ENCODE measurements at regions not wholly inside any gene's neighbourhood (a gene's known extent, or its start where the extent isn't known, plus 50 kb on each side); places are given as distances from the start of the nearest gene placed in this dataset.

DNA sequence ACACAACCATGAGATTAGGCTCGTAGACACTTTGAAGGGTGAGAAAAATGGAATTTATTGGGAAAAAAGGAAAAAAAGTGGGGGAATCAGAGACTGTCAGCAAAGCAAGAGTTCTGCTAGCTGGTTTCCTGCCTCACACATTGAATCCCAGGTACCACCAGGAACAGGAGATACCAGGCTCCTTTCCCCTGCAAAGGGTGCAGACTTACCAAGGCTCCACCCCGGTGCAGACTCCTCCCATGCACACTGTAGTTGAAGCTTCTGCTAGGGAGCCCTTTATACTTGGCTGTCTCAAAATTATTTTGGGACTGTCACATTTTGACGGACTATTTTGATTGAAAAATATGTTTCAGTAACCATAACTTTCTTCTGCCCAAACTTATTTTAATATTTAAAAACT is 819.9 kb upstream of the GBE1 start:
- no peak overlapping the region for H3K27ac ChIP-seq
- CTCF ChIA-PET = no interaction called here
- POLR2A ChIA-PET (ENCODE audit: low non-redundant PET) = no interaction called here
- TF ChIP-seq CTCF (conservative IDR thresholded peaks at IDR 0.05; ENCODE audit: low read depth) = no peak
- DNase-seq (ENCODE audit: low spot score) = no peak

DNA sequence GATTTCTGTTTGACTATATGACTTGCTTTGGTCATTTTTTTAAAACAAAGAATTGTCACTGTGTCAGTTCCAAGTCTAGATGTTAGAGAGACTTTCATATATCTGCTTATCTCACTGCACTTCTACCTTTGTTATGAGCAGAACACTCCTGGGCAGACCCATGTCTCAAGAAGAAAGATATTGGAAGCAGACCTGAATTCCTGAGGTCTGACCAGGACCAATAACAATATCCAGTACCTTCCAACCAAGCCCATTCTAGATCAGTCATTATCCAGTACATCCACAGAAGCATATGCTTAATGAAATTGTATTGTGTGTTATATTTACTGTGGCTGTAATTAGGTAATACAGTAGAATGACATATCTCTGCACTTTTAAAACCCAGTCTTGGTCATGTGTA is 811.3 kb upstream of the GBE1 start:
- H3K27ac ChIP-seq = no peak overlapping the region
- ChIA-PET CTCF (no interaction called here), POLR2A (ENCODE audit: low non-redundant PET) (no interaction called here)
- DNase-seq (ENCODE audit: low spot score) = no peak
- TF ChIP-seq CTCF (conservative IDR thresholded peaks at IDR 0.05; ENCODE audit: low read depth) = no peak

DNA sequence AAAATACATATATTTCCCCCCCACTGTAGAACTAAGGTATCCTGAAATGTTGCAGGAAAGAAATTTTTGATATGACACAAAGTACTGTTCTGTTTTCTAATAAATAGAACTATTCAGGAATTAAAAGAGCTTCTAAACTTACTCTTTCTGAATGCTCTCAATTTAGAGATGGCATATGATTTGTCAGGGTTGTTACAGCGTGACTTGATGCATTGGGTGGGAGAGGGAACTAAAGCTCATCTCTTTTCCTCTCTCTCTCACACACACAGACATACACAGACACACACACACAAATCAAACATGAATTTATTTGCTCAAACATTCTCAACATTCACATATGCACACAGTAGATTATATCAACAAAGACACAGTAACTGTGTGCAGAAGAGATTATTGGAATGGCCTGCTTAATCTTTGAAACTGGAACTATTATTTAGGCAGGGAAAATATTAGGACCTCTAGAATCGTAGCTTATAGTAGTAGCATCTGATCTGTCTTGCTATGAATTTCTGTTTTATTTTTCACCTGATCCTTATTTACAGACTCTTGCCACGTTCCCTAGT is 807.4 kb upstream of the GBE1 start:
- CTCF ChIA-PET = no interaction called here

DNA sequence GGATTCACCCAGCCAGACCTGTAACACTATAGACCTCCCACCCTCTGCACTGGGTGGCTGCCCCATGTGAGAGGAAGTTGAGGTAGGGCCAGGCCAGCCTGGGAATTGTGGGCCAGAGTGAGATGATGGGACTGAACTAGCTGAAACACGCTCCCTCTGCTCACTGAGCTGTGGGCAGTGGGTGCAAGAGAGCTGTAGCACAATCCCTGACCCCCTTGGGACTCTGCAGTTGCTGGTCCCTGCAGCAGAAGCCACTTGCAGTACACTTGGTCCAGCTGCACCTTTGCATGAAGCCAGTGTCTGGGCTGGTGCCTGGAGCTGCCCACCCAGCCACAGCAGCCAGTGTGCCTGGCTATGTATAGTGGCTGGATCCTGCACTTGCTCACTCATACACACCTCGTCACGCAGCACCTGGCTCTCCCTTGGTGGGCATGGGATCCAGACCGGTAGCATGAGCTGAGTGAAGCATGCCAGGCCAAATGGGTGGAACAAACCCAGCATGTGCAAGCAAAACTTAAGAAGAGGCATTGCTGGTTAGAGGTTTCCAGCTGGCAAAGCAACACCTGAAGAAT is 805.7 kb upstream of the GBE1 start:
- no peak for TF ChIP-seq CTCF (conservative IDR thresholded peaks at IDR 0.05; ENCODE audit: low read depth)
- ChIA-PET CTCF (no interaction called here), POLR2A (ENCODE audit: low non-redundant PET) (no interaction called here)
- H3K27ac ChIP-seq = no peak overlapping the region
- no peak for DNase-seq (ENCODE audit: low spot score)

More for the DNA sequence above, 807.4 kb upstream of the GBE1 start:
- DNase-seq (ENCODE audit: low spot score) = no peak
- POLR2A ChIA-PET (ENCODE audit: low non-redundant PET) = no interaction called here
- H3K27ac ChIP-seq = no peak overlapping the region
- TF ChIP-seq CTCF (conservative IDR thresholded peaks at IDR 0.05; ENCODE audit: low read depth) = no peak

DNA sequence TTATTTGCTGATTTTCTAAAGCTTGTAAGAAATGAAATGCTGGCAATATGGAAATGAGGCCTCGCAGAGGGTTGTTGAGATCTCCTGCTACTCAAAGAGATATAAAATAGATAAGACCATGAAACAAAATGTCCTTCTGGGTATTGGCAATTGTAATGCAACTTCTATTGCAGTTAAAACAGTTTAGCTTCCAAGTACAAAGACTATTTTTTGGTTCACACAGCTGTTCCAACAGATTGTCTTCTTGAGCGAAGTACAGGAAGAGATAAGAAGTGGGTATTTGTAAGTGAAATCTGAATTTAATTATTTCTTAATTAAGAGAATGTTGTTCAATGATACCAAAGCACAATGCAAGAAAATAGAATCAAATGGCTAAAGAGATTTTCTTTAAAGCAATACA is 801.5 kb upstream of the GBE1 start:
- DNase-seq (ENCODE audit: low spot score) = no peak
- POLR2A ChIA-PET (ENCODE audit: low non-redundant PET) = no interaction called here
- no peak for TF ChIP-seq CTCF (conservative IDR thresholded peaks at IDR 0.05; ENCODE audit: low read depth)
- CTCF ChIA-PET = no interaction called here
- no peak overlapping the region for H3K27ac ChIP-seq

GRCh38 chr3:82561784-82562183 is 800.3 kb upstream of the GBE1 start:
- no peak for TF ChIP-seq CTCF (conservative IDR thresholded peaks at IDR 0.05; ENCODE audit: low read depth)
- CTCF ChIA-PET = no interaction called here
- DNase-seq (ENCODE audit: low spot score) = no peak
- POLR2A ChIA-PET (ENCODE audit: low non-redundant PET) = no interaction called here
- no peak overlapping the region for H3K27ac ChIP-seq

Measured in RWPE1 (cell line).